HG03378 (cell line): ENCODE measurements at regions not wholly inside any gene's neighbourhood (a gene's known extent, or its start where the extent isn't known, plus 50 kb on each side); places are given as distances from the start of the nearest gene placed in this dataset.

Experiments
- ATAC-seq: cut with Tn5 transposase; IDR thresholded peaks from one replicate; pipeline ENCODE4 v1.9.1; 2021; ENCODE audit warnings: mild to moderate bottlenecking, moderate library complexity; ENCODE audit not compliant: unreplicated experiment

- ATAC-seq: peak; percentile 76
Measured at GRCh38 chr6:113662688-113663333, 194.3 kb upstream of the MARCKS start.

- no peak for ATAC-seq
Measured at GRCh38 chr6:113664909-113665308, 192.2 kb upstream of the MARCKS start.

- peak; percentile 43 for ATAC-seq
Measured at GRCh38 chr6:113668641-113669408, 188.3 kb upstream of the MARCKS start.

GRCh38 chr6:113669606-113670005 is 187.5 kb upstream of the MARCKS start:
- no peak for ATAC-seq

GRCh38 chr6:113671421-113671820 is 185.7 kb upstream of the MARCKS start:
- no peak for ATAC-seq

GRCh38 chr6:113672491-113673149 is 184.5 kb upstream of the MARCKS start:
- ATAC-seq: no peak

- no peak for ATAC-seq
Measured at GRCh38 chr6:113674075-113674474, 183.1 kb upstream of the MARCKS start.

GRCh38 chr6:113676057-113676456 is 181.1 kb upstream of the MARCKS start:
- no peak for ATAC-seq

- no peak for ATAC-seq
Measured at GRCh38 chr6:113676968-113677367, 180.2 kb upstream of the MARCKS start.

- no peak for ATAC-seq
Measured at GRCh38 chr6:113679051-113679450, 178.1 kb upstream of the MARCKS start.

GRCh38 chr6:113680301-113680700 is 176.8 kb upstream of the MARCKS start:
- ATAC-seq: no peak

GRCh38 chr6:113683968-113684367 is 173.2 kb upstream of the MARCKS start:
- no peak for ATAC-seq

GRCh38 chr6:113684382-113684901 is 172.7 kb upstream of the MARCKS start:
- no peak for ATAC-seq

GRCh38 chr6:113686049-113686448 is 171.1 kb upstream of the MARCKS start:
- no peak for ATAC-seq

GRCh38 chr6:113689620-113690019 is 167.5 kb upstream of the MARCKS start:
- ATAC-seq: peak; percentile 42

- peak; percentile 88 for ATAC-seq
Measured at GRCh38 chr6:113690281-113691259, 166.6 kb upstream of the MARCKS start.

GRCh38 chr6:113691260-113691656 is 165.9 kb upstream of the MARCKS start:
- no peak for ATAC-seq

GRCh38 chr6:113693851-113694250 is 163.3 kb upstream of the MARCKS start:
- ATAC-seq: no peak

GRCh38 chr6:113694278-113695077 is 162.7 kb upstream of the MARCKS start:
- no peak for ATAC-seq

GRCh38 chr6:113695516-113695915 is 161.6 kb upstream of the MARCKS start:
- no peak for ATAC-seq
